B cell (primary cell): ENCODE measurements at regions not wholly inside any gene's neighbourhood (a gene's known extent, or its start where the extent isn't known, plus 50 kb on each side); places are given as distances from the start of the nearest gene placed in this dataset.

Experiments used
- ATAC-seq: fragments of 200-7000 bp; cut with Tn5 transposase; one replicate; pipeline ENCODE4 v1.10.0; 2021; ENCODE audit warnings: low read depth, mild to moderate bottlenecking, moderate number of reproducible peaks, moderate library complexity
- CTCF ChIA-PET: fragments of 350-600 bp; sonication (Branson Sonifier 250); formaldehyde crosslinking; loops from one replicate; lab custom pipeline; 2021; ENCODE audit warnings: antibody characterized with exemption, inconsistent platforms; lab: Charles Lee
- POLR2A ChIA-PET: fragments of 350-600 bp; sonication (Branson Sonifier 250); formaldehyde crosslinking; loops from one replicate; lab custom pipeline; 2021; ENCODE audit warnings: antibody characterized with exemption; lab: Charles Lee
- DNase-seq: peaks from one replicate; pipeline ENCODE4 v3.0.0; 2013
- H2AFZ ChIP-seq: 2 replicates; pipeline ENCODE4 v1.6.1; 2012; ENCODE audit warnings: mild to moderate bottlenecking, low read depth, low read length; ENCODE audit not compliant: insufficient read depth, poor library complexity, severe bottlenecking
- H3K27ac ChIP-seq, 2 donors: 1 replicate in 1 of 2; 2 replicates in 1 of 2; pipeline ENCODE4 v1.5.1; 2012 to 2013; ENCODE audit warnings: low read length in 2 of 2, mild to moderate bottlenecking in 2 of 2, moderate library complexity in 1 of 2
- H3K27me3 ChIP-seq, 4 experiments: fragments of 200-600 bp in 1 of 4; sonication (generic) in 1 of 4; replicated peaks in 1 of 4; 1 replicate in 2 of 4; 2 replicates in 2 of 4; pipeline versions ENCODE4 v1.6.1 to v1.7.0; 2013 to 2016; ENCODE audit warnings: low read length in 3 of 4, mild to moderate bottlenecking in 2 of 4, mixed read lengths in 1 of 4, moderate library complexity in 1 of 4; ENCODE audit not compliant: insufficient read depth in 4 of 4, control insufficient read depth in 3 of 4; ENCODE audit errors: control extremely low read depth in 1 of 4
- H3K36me3 ChIP-seq, 2 experiments: replicated peaks in 1 of 2; 1 replicate in 1 of 2; 2 replicates in 1 of 2; pipeline versions ENCODE4 v1.6.1 to v1.7.1; 2013; ENCODE audit warnings: low read length in 1 of 2; ENCODE audit not compliant: insufficient read depth in 2 of 2, control insufficient read depth in 1 of 2; ENCODE audit errors: control extremely low read depth in 1 of 2, extremely low read depth in 1 of 2
- H3K4me1 ChIP-seq, 2 donors: fragments of 200-600 bp in 1 of 2; sonication (generic) in 1 of 2; 1 replicate in 1 of 2; 2 replicates in 1 of 2; pipeline versions ENCODE4 v1.5.1 to v1.6.1; 2013 to 2017; ENCODE audit warnings: low read length in 2 of 2; ENCODE audit not compliant: control insufficient read depth in 2 of 2, insufficient read depth in 2 of 2
- H3K4me2 ChIP-seq: replicated peaks from 2 replicates; pipeline ENCODE3; 2012; ENCODE audit warnings: mild to moderate bottlenecking, low read depth, low read length; ENCODE audit not compliant: poor library complexity, severe bottlenecking
- H3K4me3 ChIP-seq, 5 experiments: fragments of 200-600 bp in 1 of 5; sonication (generic) in 1 of 5; 1 replicate in 3 of 5; 2 replicates in 2 of 5; pipeline versions ENCODE4 v1.5.1 to v1.7.0; 2011 to 2016; ENCODE audit warnings: low read length in 4 of 5, mild to moderate bottlenecking in 4 of 5, low read depth in 2 of 5, control low read depth in 1 of 5, moderate library complexity in 1 of 5; ENCODE audit not compliant: insufficient read depth in 1 of 5; ENCODE audit errors: control extremely low read depth in 1 of 5, extremely low read depth in 1 of 5
- H3K79me2 ChIP-seq: fragments of 200-600 bp; sonication (generic); one replicate; pipeline ENCODE4 v1.6.0; 2016; ENCODE audit warnings: low read length; ENCODE audit not compliant: control insufficient read depth, insufficient read depth
- H3K9ac ChIP-seq: fragments of 200-600 bp; sonication (generic); 2 replicates; pipeline ENCODE4 v1.6.1; 2017; ENCODE audit warnings: mild to moderate bottlenecking, low read length, moderate library complexity
- H3K9me3 ChIP-seq, 3 donors: one replicate each; pipeline versions ENCODE4 v1.6.1 to v1.7.1; 2013; ENCODE audit warnings: low read length in 2 of 3; ENCODE audit not compliant: control insufficient read depth in 2 of 3, insufficient read depth in 1 of 3; ENCODE audit errors: control extremely low read depth in 1 of 3
- H4K20me1 ChIP-seq: 2 replicates; pipeline ENCODE4 v1.6.0; 2012; ENCODE audit warnings: mild to moderate bottlenecking, low read length; ENCODE audit not compliant: insufficient read depth, control insufficient read depth, poor library complexity, severe bottlenecking
- H3K27ac Mint-ChIP-seq: one replicate; pipeline ENCODE4 v1.8.0; 2021; ENCODE audit warnings: mixed read lengths
- H3K27me3 Mint-ChIP-seq: one replicate; pipeline ENCODE4 v1.8.0; 2021; ENCODE audit warnings: mixed read lengths
- H3K4me1 Mint-ChIP-seq: one replicate; pipeline ENCODE4 v1.8.0; 2021; ENCODE audit warnings: mixed read lengths
- H3K4me3 Mint-ChIP-seq: one replicate; pipeline ENCODE4 v1.8.0; 2021; ENCODE audit warnings: mixed read lengths
- H3K9me3 Mint-ChIP-seq: one replicate; pipeline ENCODE4 v1.8.0; 2022; ENCODE audit warnings: mixed read lengths; ENCODE audit not compliant: insufficient read depth
- EZH2 ChIP-seq: IDR thresholded peaks from 2 replicates; pipeline ENCODE4 v1.6.1; 2012; ENCODE audit warnings: borderline replicate concordance, low read depth, mild to moderate bottlenecking, moderate library complexity, low read length; ENCODE audit not compliant: insufficient read depth, poor library complexity, severe bottlenecking
- WGBS: methylation state at CpG from one replicate; pipeline ENCODE4 v1.1.5; 2013; ENCODE audit warnings: missing lambda C conversion rate; ENCODE audit not compliant: insufficient coverage; 5-methylcytosine and 5-hydroxymethylcytosine counted together
- intact Hi-C: fragments of 100-400 bp; cut with micrococcal nuclease; formaldehyde crosslinking; loops from one replicate; pipeline ENCODE4 v1.10.0; 2022
- TF ChIP-seq, protein P1 (sequence below): fragments of 200-600 bp; IDR thresholded peaks from one replicate; pipeline ENCODE4 v1.8.0; 2022; ENCODE audit warnings: antibody characterized with exemption, mild to moderate bottlenecking

DNA sequence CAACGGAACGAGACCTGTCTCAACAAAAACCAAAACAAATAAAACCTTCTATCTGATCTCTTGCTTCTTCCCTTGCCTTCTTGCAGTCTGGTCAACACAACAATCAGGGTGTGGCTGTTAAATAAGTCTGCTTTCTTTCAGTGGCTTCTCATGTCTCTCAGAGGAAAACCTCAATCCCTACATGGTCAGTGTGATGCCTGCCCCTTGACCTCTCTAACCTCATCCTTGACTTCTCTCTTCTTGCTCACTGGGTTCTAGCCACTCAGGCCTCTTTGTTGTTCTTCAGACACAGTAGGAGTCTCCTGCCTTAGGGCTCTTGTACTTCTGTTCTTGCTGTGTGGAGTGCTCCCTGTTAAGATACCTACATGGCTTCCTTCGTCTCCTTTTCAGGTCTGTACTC lies 220.4 kb downstream of the SDHAF3 start:
- no peak for TF ChIP-seq EZH2
- TF ChIP-seq, protein P1, sequence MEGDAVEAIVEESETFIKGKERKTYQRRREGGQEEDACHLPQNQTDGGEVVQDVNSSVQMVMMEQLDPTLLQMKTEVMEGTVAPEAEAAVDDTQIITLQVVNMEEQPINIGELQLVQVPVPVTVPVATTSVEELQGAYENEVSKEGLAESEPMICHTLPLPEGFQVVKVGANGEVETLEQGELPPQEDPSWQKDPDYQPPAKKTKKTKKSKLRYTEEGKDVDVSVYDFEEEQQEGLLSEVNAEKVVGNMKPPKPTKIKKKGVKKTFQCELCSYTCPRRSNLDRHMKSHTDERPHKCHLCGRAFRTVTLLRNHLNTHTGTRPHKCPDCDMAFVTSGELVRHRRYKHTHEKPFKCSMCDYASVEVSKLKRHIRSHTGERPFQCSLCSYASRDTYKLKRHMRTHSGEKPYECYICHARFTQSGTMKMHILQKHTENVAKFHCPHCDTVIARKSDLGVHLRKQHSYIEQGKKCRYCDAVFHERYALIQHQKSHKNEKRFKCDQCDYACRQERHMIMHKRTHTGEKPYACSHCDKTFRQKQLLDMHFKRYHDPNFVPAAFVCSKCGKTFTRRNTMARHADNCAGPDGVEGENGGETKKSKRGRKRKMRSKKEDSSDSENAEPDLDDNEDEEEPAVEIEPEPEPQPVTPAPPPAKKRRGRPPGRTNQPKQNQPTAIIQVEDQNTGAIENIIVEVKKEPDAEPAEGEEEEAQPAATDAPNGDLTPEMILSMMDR = no peak
- Histone ChIP-seq H3K4me3 (no peak overlapping the region), H3K79me2 (no peaks in the 10 kb centered on the region), H3K4me2 (no peak overlapping the region), H3K27me3 (no peaks in the 10 kb centered on the region), H2AFZ (no peak overlapping the region), H3K9ac (no peak overlapping the region), H3K27ac (no peak overlapping the region), H3K9me3 (no peaks in the 10 kb centered on the region), H3K36me3 (no peaks in the 10 kb centered on the region), H4K20me1 (no peaks in the 10 kb centered on the region), H3K4me1 (no peaks in the 10 kb centered on the region)
- ATAC-seq (no peak), DNase-seq (no peak)
- no peak overlapping the region for H3K4me3 Mint-ChIP-seq
- intact Hi-C loops = no loop called here
- no peaks in the 10 kb centered on the region for H3K27me3 Mint-ChIP-seq
- no peaks in the 10 kb centered on the region for H3K4me1 Mint-ChIP-seq
- 93% methylated on average over 3 of the region's 3 CpGs for WGBS
- ChIA-PET POLR2A (no interaction called here), CTCF (no interaction called here)
- peaks cover 8% of the 10 kb centered on the region for H3K9me3 Mint-ChIP-seq
- no peak overlapping the region for H3K27ac Mint-ChIP-seq

- H3K4me1 ChIP-seq = no peaks in the 10 kb centered on the region
- WGBS = no CpG with 5 or more reads among the region's 3 CpGs
- no peak overlapping the region for H2AFZ ChIP-seq
- Mint-ChIP-seq H3K4me1 (no peaks in the 10 kb centered on the region), H3K9me3 (peaks cover 5% of the 10 kb centered on the region), H3K27ac (no peak overlapping the region), H3K4me3 (no peak overlapping the region), H3K27me3 (no peaks in the 10 kb centered on the region)
- no peak overlapping the region for H3K9ac ChIP-seq
- ChIA-PET CTCF (no interaction called here), POLR2A (no interaction called here)
- H3K36me3 ChIP-seq = no peaks in the 10 kb centered on the region
- H3K27me3 ChIP-seq = no peaks in the 10 kb centered on the region
- no peaks in the 10 kb centered on the region for H3K79me2 ChIP-seq
- H3K4me3 ChIP-seq = no peak overlapping the region
- no peaks in the 10 kb centered on the region for H3K9me3 ChIP-seq
- DNase-seq (no peak), ATAC-seq (no peak)
- no peak overlapping the region for H3K27ac ChIP-seq
- no peak overlapping the region for H3K4me2 ChIP-seq
- no peaks in the 10 kb centered on the region for H4K20me1 ChIP-seq
- intact Hi-C loops = no loop called here
- TF ChIP-seq EZH2 = no peak
- TF ChIP-seq, protein P1 = no peak
These were observed 225.0 kb downstream of the SDHAF3 start for GRCh38 chr7:97342512-97342911.
